Hepatocyte (in vitro differentiated cells): ENCODE measurements at regions not wholly inside any gene's neighbourhood (a gene's known extent, or its start where the extent isn't known, plus 50 kb on each side); places are given as distances from the start of the nearest gene placed in this dataset.

Experiments
- CTCF ChIP-seq: fragments of 200-600 bp; sonication (generic); IDR thresholded peaks from 2 replicates; pipeline ENCODE4 v1.5.1; 2016; ENCODE audit warnings: antibody characterized with exemption, mild to moderate bottlenecking; ENCODE audit not compliant: poor library complexity
- EZH2phosphoT487 ChIP-seq: fragments of 200-600 bp; sonication (generic); IDR thresholded peaks from one replicate; pipeline ENCODE4 v1.6.1; 2018; ENCODE audit warnings: antibody characterized with exemption, mild to moderate bottlenecking, low read depth, moderate library complexity; ENCODE audit not compliant: unreplicated experiment, severe bottlenecking

DNA sequence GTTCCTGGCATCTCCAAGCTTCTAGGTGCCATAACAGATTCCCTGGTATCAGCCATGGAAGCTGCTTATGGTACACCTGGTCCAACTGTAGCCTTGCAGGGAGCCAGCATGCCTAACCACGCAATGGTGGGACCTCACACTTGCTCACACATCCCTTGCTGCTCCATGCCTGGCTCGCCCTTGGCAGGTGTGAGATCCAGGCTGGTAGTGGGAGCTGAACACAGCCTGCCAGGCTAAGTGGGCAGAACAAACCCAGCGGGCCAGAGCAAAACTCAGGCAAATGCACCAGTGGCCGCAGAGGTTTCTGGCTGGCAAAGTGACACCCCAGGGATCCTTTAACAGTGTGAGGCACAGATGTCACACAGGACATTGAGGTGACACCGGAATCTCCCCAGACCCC lies 185.8 kb downstream of the NDUFA10 start:
- TF ChIP-seq CTCF (no peak), EZH2phosphoT487 (no peak)
